ENCODE measurements at regions not wholly inside any gene's neighbourhood (a gene's known extent, or its start where the extent isn't known, plus 50 kb on each side); places are given as distances from the start of the nearest gene placed in this dataset.

DNA sequence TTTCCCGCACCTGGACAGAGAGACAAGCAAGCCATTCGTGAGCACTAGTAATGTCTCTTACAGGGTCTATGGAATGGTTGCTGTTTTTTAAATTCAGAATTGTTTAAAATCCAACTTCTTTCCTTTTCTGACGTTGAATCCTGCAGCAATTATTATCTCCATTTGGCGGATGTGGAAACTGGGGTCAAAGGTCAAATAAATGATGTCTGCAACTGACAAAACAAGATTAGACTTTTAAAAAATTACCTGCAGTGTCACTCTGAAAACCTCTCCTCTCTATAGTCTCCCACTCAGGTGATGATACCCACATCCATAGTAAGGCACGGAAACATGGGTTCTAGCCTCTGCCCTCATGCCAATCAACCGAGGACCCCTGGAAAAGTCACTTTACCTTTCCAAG is 142.7 kb upstream of the SMIM23 start:
- TF ChIP-seq POLR2AphosphoS5 (IDR thresholded peaks at IDR 0.05; ENCODE audit: low read depth) = no peak
- TF ChIP-seq, protein P1, sequence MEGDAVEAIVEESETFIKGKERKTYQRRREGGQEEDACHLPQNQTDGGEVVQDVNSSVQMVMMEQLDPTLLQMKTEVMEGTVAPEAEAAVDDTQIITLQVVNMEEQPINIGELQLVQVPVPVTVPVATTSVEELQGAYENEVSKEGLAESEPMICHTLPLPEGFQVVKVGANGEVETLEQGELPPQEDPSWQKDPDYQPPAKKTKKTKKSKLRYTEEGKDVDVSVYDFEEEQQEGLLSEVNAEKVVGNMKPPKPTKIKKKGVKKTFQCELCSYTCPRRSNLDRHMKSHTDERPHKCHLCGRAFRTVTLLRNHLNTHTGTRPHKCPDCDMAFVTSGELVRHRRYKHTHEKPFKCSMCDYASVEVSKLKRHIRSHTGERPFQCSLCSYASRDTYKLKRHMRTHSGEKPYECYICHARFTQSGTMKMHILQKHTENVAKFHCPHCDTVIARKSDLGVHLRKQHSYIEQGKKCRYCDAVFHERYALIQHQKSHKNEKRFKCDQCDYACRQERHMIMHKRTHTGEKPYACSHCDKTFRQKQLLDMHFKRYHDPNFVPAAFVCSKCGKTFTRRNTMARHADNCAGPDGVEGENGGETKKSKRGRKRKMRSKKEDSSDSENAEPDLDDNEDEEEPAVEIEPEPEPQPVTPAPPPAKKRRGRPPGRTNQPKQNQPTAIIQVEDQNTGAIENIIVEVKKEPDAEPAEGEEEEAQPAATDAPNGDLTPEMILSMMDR (IDR thresholded peaks at IDR 0.05; ENCODE audit: insufficient read depth, low read length) = no peak
- no peak for TF ChIP-seq SPI1 (IDR thresholded peaks at IDR 0.05; ENCODE audit: borderline replicate concordance, low read depth)
- TF ChIP-seq, protein P2, sequence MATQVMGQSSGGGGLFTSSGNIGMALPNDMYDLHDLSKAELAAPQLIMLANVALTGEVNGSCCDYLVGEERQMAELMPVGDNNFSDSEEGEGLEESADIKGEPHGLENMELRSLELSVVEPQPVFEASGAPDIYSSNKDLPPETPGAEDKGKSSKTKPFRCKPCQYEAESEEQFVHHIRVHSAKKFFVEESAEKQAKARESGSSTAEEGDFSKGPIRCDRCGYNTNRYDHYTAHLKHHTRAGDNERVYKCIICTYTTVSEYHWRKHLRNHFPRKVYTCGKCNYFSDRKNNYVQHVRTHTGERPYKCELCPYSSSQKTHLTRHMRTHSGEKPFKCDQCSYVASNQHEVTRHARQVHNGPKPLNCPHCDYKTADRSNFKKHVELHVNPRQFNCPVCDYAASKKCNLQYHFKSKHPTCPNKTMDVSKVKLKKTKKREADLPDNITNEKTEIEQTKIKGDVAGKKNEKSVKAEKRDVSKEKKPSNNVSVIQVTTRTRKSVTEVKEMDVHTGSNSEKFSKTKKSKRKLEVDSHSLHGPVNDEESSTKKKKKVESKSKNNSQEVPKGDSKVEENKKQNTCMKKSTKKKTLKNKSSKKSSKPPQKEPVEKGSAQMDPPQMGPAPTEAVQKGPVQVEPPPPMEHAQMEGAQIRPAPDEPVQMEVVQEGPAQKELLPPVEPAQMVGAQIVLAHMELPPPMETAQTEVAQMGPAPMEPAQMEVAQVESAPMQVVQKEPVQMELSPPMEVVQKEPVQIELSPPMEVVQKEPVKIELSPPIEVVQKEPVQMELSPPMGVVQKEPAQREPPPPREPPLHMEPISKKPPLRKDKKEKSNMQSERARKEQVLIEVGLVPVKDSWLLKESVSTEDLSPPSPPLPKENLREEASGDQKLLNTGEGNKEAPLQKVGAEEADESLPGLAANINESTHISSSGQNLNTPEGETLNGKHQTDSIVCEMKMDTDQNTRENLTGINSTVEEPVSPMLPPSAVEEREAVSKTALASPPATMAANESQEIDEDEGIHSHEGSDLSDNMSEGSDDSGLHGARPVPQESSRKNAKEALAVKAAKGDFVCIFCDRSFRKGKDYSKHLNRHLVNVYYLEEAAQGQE (IDR thresholded peaks at IDR 0.05; ENCODE audit: insufficient replicate concordance, low read depth) = no peak

Data from HL-60 (cell line).